Thymus (tissue), 11 donors: ENCODE measurements at regions not wholly inside any gene's neighbourhood (a gene's known extent, or its start where the extent isn't known, plus 50 kb on each side); places are given as distances from the start of the nearest gene placed in this dataset.
"Not testable (repeated sequence)": the region's sequence is repeated elsewhere in the genome, so short reads cannot be mapped to it uniquely, and the experiment has no call there.

ENCODE experiments used
- DNase-seq, 9 donors: peaks; one replicate each; pipeline ENCODE4 v3.0.0-alpha.2; 2013; ENCODE audit warnings: low spot score in 9 of 9, low read depth in 6 of 9, missing footprints in 1 of 9
- H3K27ac ChIP-seq, 2 donors: one replicate each; pipeline ENCODE4 v1.5.1; 2013; ENCODE audit warnings: control low read depth in 1 of 2, low read depth in 1 of 2, low read length in 1 of 2, mild to moderate bottlenecking in 1 of 2, moderate library complexity in 1 of 2
- H3K27me3 ChIP-seq, 2 donors: one replicate each; pipeline ENCODE4 v1.5.1; 2013; ENCODE audit warnings: low read length in 1 of 2; ENCODE audit not compliant: control insufficient read depth in 2 of 2, insufficient read depth in 1 of 2
- H3K36me3 ChIP-seq, 2 donors: one replicate each; pipeline ENCODE4 v1.5.1; 2013; ENCODE audit warnings: low read length in 1 of 2, mild to moderate bottlenecking in 1 of 2, moderate library complexity in 1 of 2; ENCODE audit not compliant: control insufficient read depth in 2 of 2, insufficient read depth in 2 of 2
- H3K4me1 ChIP-seq, 2 donors: one replicate each; pipeline ENCODE4 v1.5.1; 2013; ENCODE audit warnings: low read length in 2 of 2; ENCODE audit not compliant: control insufficient read depth in 2 of 2, insufficient read depth in 2 of 2
- H3K4me3 ChIP-seq, 2 donors: one replicate each; pipeline ENCODE4 v1.5.1; 2013; ENCODE audit warnings: low read length in 2 of 2, control low read depth in 1 of 2, mild to moderate bottlenecking in 1 of 2
- H3K9me3 ChIP-seq, 2 donors: one replicate each; pipeline ENCODE4 v1.5.1; 2013; ENCODE audit warnings: low read length in 1 of 2, mild to moderate bottlenecking in 1 of 2; ENCODE audit not compliant: control insufficient read depth in 2 of 2, insufficient read depth in 1 of 2
- WGBS: extraction: QIAGEN DNeasy Blood & Tissue Kit; methylation state at CpG from one replicate; pipeline ENCODE4 v1.1.7; 2013; 5-methylcytosine and 5-hydroxymethylcytosine counted together
- donor health status: healthy.

GRCh38 chr12:90816353-90817089 is 138.5 kb downstream of the CCER1 start:
- DNase-seq = no peak
- no peak overlapping the region for H3K27ac ChIP-seq

GRCh38 chr12:90809940-90810339 is 145.0 kb downstream of the CCER1 start:
- Histone ChIP-seq H3K4me3 (no peak overlapping the region), H3K36me3 (no peaks in the 10 kb centered on the region), H3K27me3 (no peaks in the 10 kb centered on the region), H3K4me1 (no peaks in the 10 kb centered on the region), H3K27ac (no peak overlapping the region), H3K9me3 (no peaks in the 10 kb centered on the region)
- no peak for DNase-seq
- 95% methylated on average over 1 of the region's 1 CpG for WGBS

More at GRCh38 chr12:90816353-90817089, 138.5 kb downstream of the CCER1 start:
- Histone ChIP-seq H3K27me3 (no peaks in the 10 kb centered on the region), H3K4me3 (no peak overlapping the region), H3K9me3 (no peaks in the 10 kb centered on the region), H3K36me3 (no peaks in the 10 kb centered on the region), H3K4me1 (no peaks in the 10 kb centered on the region)
- 94% methylated on average over 3 of the region's 3 CpGs for WGBS

- Histone ChIP-seq H3K27me3 (no peaks in the 10 kb centered on the region), H3K4me1 (no peaks in the 10 kb centered on the region), H3K4me3 (no peak overlapping the region), H3K9me3 (no peaks in the 10 kb centered on the region), H3K36me3 (no peaks in the 10 kb centered on the region), H3K27ac (no peak overlapping the region)
- WGBS = 92% methylated on average over 3 of the region's 3 CpGs
- DNase-seq = no peak
Observed at GRCh38 chr12:90808568-90808967, 146.4 kb downstream of the CCER1 start.

GRCh38 chr12:90802727-90803126 is 152.2 kb downstream of the CCER1 start:
- Histone ChIP-seq H3K9me3 (peaks cover 0 to 4% of the 10 kb centered on the region in 2 donors), H3K27me3 (no peaks in the 10 kb centered on the region), H3K4me1 (no peaks in the 10 kb centered on the region), H3K4me3 (no peak overlapping the region), H3K36me3 (no peaks in the 10 kb centered on the region), H3K27ac (no peak overlapping the region)
- WGBS = 94% methylated on average over 6 of the region's 6 CpGs
- DNase-seq = no peak

GRCh38 chr12:90801776-90802175 is 153.2 kb downstream of the CCER1 start:
- 95% methylated on average over 4 of the region's 4 CpGs for WGBS
- Histone ChIP-seq H3K36me3 (no peaks in the 10 kb centered on the region), H3K27ac (no peak overlapping the region), H3K27me3 (no peaks in the 10 kb centered on the region), H3K4me3 (no peak overlapping the region), H3K9me3 (peaks cover 0 to 4% of the 10 kb centered on the region in 2 donors), H3K4me1 (no peaks in the 10 kb centered on the region)
- no peak for DNase-seq

GRCh38 chr12:90794212-90794611 is 160.8 kb downstream of the CCER1 start:
- Histone ChIP-seq H3K4me3 (no peak overlapping the region), H3K36me3 (no peaks in the 10 kb centered on the region), H3K4me1 (no peaks in the 10 kb centered on the region), H3K27ac (no peak overlapping the region), H3K9me3 (no peaks in the 10 kb centered on the region), H3K27me3 (no peaks in the 10 kb centered on the region)
- no peak for DNase-seq
- WGBS = 43% methylated on average over 2 of the region's 2 CpGs

GRCh38 chr12:90792718-90793117 is 162.3 kb downstream of the CCER1 start:
- H3K4me1 ChIP-seq, H3K27ac ChIP-seq, H3K9me3 ChIP-seq, H3K4me3 ChIP-seq, H3K36me3 ChIP-seq, DNase-seq, H3K27me3 ChIP-seq: not testable (repeated sequence)
- 61% methylated on average over 1 of the region's 1 CpG for WGBS

GRCh38 chr12:90791445-90791844 is 163.5 kb downstream of the CCER1 start:
- Histone ChIP-seq H3K9me3 (no peaks in the 10 kb centered on the region), H3K27me3 (no peaks in the 10 kb centered on the region), H3K27ac (no peak overlapping the region), H3K4me3 (no peak overlapping the region), H3K4me1 (no peaks in the 10 kb centered on the region), H3K36me3 (no peaks in the 10 kb centered on the region)
- no peak for DNase-seq
- 91% methylated on average over 3 of the region's 3 CpGs for WGBS

- no peak overlapping the region for H3K27ac ChIP-seq
- H3K4me3 ChIP-seq = no peak overlapping the region
- no peak for DNase-seq
- no peaks in the 10 kb centered on the region for H3K27me3 ChIP-seq
- WGBS = 87% methylated on average over 4 of the region's 4 CpGs
- H3K36me3 ChIP-seq = no peaks in the 10 kb centered on the region
- H3K4me1 ChIP-seq = no peaks in the 10 kb centered on the region
- H3K9me3 ChIP-seq = no peaks in the 10 kb centered on the region
Observed at GRCh38 chr12:90790747-90791146, 164.2 kb downstream of the CCER1 start.
